Colonic mucosa (tissue), 4 donors: ENCODE measurements at regions not wholly inside any gene's neighbourhood (a gene's known extent, or its start where the extent isn't known, plus 50 kb on each side); places are given as distances from the start of the nearest gene placed in this dataset.

ENCODE experiments used
- DNase-seq: peaks from one replicate; pipeline ENCODE4 v3.0.0-alpha.2; 2020
- H3K27ac ChIP-seq: fragments of 200-600 bp; one replicate; pipeline ENCODE4 v1.8.0; 2021
- H3K27me3 ChIP-seq: fragments of 200-600 bp; one replicate; pipeline ENCODE4 v1.8.0; 2021
- H3K36me3 ChIP-seq: fragments of 200-600 bp; one replicate; pipeline ENCODE4 v1.8.0; 2021
- H3K4me1 ChIP-seq: fragments of 200-600 bp; one replicate; pipeline ENCODE4 v1.8.0; 2021; ENCODE audit warnings: mild to moderate bottlenecking
- H3K4me3 ChIP-seq: fragments of 200-600 bp; one replicate; pipeline ENCODE4 v1.8.0; 2021
- H3K9ac ChIP-seq, 2 donors: one replicate each; pipeline ENCODE4 v1.7.0; 2013; ENCODE audit warnings: control low read depth in 2 of 2, low read depth in 2 of 2, low read length in 2 of 2
- H3K9me3 ChIP-seq: fragments of 200-600 bp; one replicate; pipeline ENCODE4 v1.8.0; 2021
- intact Hi-C: fragments of 100-400 bp; cut with DNase I; formaldehyde crosslinking; loops from one replicate; pipeline ENCODE4 v1.14.1; 2022
- TF ChIP-seq, protein P1 (sequence below): fragments of 200-600 bp; IDR thresholded peaks from one replicate; pipeline ENCODE4 v1.8.0; 2022; ENCODE audit warnings: antibody characterized with exemption, mild to moderate bottlenecking
- donor health status: healthy.
- donor health status: DM: no; HTN: no; CAD: no.
- donor health status: DM: no; HTN: no; CAD: no.

DNA sequence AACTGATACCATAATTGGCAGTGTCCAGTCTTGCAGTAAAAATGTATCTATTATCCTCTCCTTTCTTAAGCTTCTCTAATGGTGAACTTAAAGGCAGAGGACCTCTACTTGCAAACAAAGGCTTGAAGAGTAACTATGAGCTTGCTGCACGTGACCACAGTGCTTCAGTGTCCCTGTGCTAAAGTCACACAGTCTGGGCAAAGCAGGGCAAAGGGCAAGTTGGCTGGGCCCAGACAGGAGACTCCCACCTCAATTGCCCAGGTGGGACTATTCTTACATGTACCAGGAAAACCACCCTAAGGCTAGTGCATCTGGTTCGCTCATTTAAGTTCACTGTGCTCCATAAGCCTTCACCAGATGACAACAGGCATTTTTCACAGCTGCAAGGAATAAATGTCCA is 374.2 kb upstream of the PROX1 start:
- H3K27me3 ChIP-seq = no peaks in the 10 kb centered on the region
- no peak overlapping the region for H3K4me3 ChIP-seq
- no peak for DNase-seq
- H3K9me3 ChIP-seq = no peaks in the 10 kb centered on the region
- no peaks in the 10 kb centered on the region for H3K36me3 ChIP-seq
- intact Hi-C loops = no loop called here
- no peaks in the 10 kb centered on the region for H3K4me1 ChIP-seq
- no peak overlapping the region for H3K9ac ChIP-seq
- no peak overlapping the region for H3K27ac ChIP-seq
- TF ChIP-seq, protein P1, sequence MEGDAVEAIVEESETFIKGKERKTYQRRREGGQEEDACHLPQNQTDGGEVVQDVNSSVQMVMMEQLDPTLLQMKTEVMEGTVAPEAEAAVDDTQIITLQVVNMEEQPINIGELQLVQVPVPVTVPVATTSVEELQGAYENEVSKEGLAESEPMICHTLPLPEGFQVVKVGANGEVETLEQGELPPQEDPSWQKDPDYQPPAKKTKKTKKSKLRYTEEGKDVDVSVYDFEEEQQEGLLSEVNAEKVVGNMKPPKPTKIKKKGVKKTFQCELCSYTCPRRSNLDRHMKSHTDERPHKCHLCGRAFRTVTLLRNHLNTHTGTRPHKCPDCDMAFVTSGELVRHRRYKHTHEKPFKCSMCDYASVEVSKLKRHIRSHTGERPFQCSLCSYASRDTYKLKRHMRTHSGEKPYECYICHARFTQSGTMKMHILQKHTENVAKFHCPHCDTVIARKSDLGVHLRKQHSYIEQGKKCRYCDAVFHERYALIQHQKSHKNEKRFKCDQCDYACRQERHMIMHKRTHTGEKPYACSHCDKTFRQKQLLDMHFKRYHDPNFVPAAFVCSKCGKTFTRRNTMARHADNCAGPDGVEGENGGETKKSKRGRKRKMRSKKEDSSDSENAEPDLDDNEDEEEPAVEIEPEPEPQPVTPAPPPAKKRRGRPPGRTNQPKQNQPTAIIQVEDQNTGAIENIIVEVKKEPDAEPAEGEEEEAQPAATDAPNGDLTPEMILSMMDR = no peak

DNA sequence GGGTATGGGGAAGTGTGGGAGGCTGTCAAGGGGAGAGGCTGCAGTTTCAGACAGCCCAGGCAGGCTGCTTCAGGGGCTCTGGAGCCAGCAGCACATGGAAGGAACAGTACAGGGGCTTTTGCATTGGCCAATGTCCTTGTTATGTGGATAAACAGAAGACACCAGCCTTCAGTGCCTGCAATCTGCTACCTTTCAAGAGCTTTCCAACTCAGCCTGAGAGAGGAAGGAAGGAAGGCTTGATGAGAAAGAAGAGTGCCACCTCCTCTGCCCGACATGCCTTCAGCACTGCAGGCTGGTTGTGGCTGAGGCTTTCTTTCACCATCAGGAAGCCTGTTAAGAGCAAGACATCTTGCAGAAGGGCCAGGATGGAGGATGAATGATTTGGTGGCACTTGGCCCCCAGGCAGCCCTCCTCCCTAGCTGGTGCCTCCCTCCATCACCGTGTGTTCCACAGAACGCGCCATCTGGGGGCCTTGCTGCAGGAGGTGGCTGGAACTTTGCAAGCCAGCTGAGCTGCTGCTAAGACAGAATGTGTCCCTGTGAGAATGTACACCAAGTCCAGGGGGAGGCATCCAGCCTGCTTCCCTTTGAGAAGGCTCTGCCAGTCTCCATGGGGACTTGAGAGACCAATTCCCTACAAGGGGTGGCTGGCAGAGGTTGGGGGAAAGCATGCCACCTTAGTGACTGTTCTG is 372.4 kb upstream of the PROX1 start:
- no peaks in the 10 kb centered on the region for H3K36me3 ChIP-seq
- H3K4me1 ChIP-seq = no peaks in the 10 kb centered on the region
- no peak overlapping the region for H3K4me3 ChIP-seq
- no peaks in the 10 kb centered on the region for H3K27me3 ChIP-seq
- no peak overlapping the region for H3K27ac ChIP-seq
- TF ChIP-seq, protein P1 = no peak
- no peak overlapping the region for H3K9ac ChIP-seq
- intact Hi-C loops = no loop called here
- no peak for DNase-seq
- no peaks in the 10 kb centered on the region for H3K9me3 ChIP-seq

DNA sequence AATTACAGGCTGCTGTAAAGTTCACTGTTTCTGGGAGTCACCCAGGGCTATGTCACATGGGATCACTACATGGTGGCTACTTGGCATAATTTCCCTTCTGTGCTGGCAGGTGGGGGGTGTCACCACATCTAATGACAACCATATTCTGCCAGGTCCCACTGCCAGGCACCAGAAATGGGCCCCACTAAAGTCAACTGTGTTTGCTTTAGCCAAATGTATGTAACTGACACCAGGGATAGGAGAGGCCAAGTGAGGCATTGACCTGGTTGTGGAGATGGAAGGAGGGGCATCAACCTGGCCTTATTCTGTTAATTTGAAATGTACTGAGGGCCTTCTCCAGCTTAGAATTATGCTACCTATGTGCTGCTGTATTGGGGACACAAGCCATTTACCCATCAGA is 370.6 kb upstream of the PROX1 start:
- Histone ChIP-seq H3K4me1 (no peaks in the 10 kb centered on the region), H3K27ac (no peak overlapping the region), H3K9me3 (no peaks in the 10 kb centered on the region), H3K4me3 (no peak overlapping the region), H3K36me3 (no peaks in the 10 kb centered on the region), H3K27me3 (no peaks in the 10 kb centered on the region), H3K9ac (no peak overlapping the region)
- TF ChIP-seq, protein P1 = no peak
- intact Hi-C loops = no loop called here
- DNase-seq = no peak

DNA sequence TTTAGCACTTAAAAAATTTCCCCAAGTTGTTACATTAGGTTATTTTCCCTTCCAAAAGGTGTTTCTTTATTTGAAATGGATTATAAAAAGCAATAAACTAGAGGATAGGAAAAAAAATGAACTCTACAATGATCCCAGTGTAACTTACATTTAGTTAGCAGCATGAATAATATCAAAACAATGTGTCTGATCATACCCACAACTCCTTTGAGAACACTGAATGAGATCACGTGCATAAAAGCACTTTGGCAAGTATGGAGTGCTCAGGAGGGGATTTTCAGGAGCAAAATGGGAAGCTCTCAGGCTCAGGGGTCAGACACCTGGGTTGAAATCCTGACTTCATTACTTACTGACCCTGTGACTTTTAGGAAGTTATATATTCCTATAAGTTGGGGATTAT is 369.7 kb upstream of the PROX1 start:
- intact Hi-C loops = no loop called here
- TF ChIP-seq, protein P1 = no peak
- no peak overlapping the region for H3K27ac ChIP-seq
- H3K27me3 ChIP-seq = no peaks in the 10 kb centered on the region
- H3K9me3 ChIP-seq = no peaks in the 10 kb centered on the region
- no peak overlapping the region for H3K4me3 ChIP-seq
- no peaks in the 10 kb centered on the region for H3K4me1 ChIP-seq
- no peak overlapping the region for H3K9ac ChIP-seq
- no peak for DNase-seq
- no peaks in the 10 kb centered on the region for H3K36me3 ChIP-seq

DNA sequence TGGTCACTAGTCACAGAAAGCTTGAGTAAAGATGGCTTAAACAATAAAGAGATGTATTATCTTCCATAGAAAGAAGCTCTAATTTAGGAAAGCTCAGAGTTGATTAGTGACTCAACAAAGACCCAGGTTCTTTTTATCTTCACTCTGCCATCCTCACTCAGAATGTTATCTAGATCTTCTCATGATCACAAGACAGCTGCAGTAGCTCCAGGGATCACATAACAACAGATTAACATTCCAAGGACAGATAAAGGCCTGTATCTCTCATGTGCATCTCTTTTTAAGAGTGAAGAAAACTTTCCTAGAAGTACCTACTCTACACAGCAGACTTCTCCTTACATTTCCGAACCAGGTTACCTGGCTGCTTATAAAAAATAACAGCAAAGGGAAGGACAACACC is 368.7 kb upstream of the PROX1 start:
- Histone ChIP-seq H3K4me1 (no peaks in the 10 kb centered on the region), H3K9me3 (no peaks in the 10 kb centered on the region), H3K36me3 (no peaks in the 10 kb centered on the region), H3K27ac (no peak overlapping the region), H3K9ac (no peak overlapping the region), H3K27me3 (no peaks in the 10 kb centered on the region), H3K4me3 (no peak overlapping the region)
- intact Hi-C loops = no loop called here
- DNase-seq = no peak
- TF ChIP-seq, protein P1 = no peak
